NCI-H1417 (cell line): ENCODE measurements at regions not wholly inside any gene's neighbourhood (a gene's known extent, or its start where the extent isn't known, plus 50 kb on each side); places are given as distances from the start of the nearest gene placed in this dataset.
"Not testable (repeated sequence)": the region's sequence is repeated elsewhere in the genome, so short reads cannot be mapped to it uniquely, and the experiment has no call there.

Source experiments
- DNase-seq, 3 experiments: peaks; one replicate each; lab custom pipeline; 2025; lab: John Stamatoyannopoulos, UW

DNA sequence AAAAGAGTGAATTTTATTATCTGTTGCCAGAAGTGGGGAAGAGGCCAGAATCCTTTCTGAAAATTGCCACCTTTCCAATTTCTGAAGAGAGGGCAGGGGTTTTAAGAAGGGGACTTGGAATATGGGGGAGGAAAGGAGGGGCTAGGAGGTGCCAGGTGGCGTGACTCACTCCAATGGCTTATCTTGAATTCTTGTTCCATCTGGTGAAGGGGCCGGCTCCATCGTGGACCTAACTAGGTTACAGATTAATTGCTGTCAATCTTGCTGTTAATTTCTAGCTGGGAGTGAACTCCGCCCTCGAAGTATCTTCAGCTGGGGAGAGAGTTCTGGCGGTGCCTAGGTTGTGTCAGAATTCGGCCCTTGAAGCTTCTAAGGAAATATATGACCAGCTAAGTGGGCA lies 138.7 kb downstream of the YTHDC2 start:
- DNase-seq, result no peak

DNA sequence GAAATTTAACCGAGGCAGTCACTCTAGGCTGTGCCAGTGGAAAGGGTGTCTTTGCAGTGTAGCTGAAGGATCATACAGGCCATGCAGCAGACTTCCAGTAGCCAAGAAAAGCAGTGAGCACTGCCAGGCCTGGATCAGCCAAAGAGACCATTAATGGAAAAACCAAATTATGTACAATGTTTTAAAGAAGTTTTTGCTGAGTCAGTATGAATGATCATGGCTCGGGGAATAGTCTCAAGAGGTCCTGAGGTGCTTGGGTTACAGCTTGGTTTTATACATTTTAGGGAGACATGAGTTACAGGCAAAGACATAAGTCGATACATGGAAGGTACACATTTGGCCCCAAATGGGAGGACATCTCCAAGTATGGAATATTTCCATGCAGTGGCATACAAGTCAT lies 141.3 kb downstream of the YTHDC2 start:
- DNase-seq, result no peak

DNA sequence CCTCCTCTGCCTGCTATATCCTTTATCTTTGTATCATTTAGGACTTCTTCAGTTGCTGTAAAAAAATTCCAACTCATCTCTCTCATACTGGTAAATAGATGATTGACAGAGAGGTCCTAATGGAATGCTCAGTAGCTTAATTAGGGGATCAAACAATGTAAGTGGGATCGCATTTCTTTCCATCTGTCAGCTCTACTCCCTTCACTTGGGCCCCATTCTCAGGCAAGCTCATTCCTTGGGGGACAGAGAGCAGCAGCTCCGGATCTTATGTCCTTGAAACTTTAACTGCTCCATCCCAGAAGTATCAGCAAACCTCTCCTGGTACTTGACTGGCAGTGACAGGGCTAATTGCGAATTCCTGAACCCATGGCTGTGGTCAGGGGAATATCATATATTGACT lies 146.7 kb downstream of the YTHDC2 start:
- DNase-seq, result no peak

DNA sequence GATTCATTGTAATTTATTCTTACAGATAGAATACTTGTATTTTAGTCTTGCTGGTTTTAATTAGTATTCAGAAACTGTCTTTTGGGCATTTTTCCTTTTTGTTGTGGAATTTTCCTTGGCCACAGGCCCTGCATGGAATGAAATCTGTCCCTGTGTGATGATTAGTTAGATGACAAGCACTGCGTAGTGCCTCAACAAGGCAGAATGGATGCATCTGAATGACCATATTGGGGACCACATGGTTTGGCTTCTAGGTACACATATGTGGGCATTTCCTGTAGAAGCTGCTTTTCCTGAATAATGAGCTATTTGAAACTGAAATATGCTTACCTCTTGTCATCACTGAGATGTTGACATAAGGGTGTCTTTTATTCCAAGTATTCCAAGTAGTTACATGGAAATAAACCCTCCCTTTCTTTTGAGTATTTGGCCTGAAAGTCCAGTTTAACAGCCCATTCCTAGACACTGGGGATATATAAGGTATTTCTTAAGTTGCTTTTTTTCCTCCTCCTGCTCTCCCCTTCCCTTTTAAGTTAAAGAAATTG lies 147.3 kb downstream of the YTHDC2 start:
- DNase-seq, result no peak

- peak in 2 of 3 experiments; percentile 6 to 31 for DNase-seq
Measured at GRCh38 chr5:113663879-113664541, 150.5 kb downstream of the YTHDC2 start.

DNA sequence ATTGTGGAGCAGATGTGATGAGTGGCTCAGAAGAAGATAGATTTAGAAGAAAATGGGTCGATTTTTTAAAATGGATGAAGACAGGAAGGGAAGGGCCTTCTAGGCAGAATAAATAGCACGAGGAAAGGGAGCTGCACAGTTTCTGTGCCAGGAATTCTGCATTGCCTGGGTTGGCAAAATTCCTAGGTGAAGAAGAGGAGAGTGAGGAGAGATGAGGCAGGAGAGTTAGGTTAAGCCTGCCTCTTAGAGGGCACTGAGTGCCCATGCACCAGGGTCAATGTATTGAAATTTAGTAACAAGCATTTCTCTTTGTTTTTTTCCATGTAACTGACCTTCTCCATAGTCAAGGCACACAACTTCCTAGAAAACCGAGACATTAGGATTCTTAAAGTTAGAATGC lies 159.5 kb downstream of the YTHDC2 start:
- DNase-seq, result no peak

DNA sequence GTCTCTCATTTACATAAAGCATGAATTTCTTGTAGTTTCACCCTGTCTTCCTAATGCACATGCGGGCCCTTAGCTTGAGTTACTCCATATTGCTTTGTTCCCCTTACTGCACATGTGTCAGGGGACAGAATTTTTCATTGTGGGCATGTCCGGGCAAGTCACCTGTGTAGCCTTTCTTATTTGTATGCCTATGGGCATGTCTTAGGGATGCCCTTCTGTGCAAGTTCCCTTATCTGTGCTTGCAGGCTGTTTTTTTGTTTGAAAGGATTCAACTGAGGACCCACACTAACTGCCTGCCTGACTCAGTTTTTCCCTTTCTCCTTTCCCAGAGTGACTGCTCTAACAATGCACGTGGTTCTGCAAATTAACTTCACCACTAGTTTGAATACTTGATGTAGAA lies 161.7 kb downstream of the YTHDC2 start:
- no peak for DNase-seq

DNA sequence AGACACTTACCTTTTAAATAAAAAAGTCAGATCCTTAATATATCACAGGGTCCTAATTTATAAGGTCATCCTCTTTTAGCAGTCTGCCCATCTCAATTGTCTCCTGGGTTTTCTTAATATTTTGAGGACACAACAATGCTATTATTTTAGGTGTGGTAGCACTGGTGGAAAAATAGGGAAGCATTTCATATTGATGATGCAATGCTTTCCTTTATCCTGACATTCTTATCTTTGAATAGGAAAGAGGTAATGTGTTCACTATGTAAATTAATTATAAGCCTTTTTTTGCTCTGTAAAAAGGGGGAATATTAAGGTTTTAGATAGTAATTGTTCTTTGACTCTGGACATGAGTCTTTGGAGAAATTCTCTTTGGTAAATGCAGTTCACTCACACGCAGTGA lies 164.7 kb downstream of the YTHDC2 start:
- DNase-seq, result no peak

GRCh38 chr5:113678924-113679575 lies 165.6 kb downstream of the YTHDC2 start:
- DNase-seq, result peak; percentile 11 to 60 (median 32)

DNA sequence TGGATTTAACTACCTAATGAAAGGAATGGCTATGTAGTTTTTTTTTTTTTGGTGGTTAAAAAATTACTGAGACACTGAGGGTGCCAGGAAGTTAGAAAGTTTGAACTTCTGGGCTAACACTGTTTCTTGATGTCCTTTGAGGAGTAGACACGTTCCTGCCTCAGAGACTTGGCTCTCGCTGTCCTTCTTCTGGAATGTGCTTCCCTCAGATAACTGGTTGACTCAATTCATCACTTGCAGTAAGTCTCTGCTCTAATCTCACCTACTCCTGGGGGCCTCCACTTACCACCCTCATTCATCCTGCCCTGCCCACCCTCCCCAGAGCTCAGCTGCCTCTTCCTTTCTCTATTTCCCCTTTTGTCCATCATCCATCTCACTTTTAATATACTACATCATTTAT lies 167.0 kb downstream of the YTHDC2 start:
- no peak for DNase-seq

DNA sequence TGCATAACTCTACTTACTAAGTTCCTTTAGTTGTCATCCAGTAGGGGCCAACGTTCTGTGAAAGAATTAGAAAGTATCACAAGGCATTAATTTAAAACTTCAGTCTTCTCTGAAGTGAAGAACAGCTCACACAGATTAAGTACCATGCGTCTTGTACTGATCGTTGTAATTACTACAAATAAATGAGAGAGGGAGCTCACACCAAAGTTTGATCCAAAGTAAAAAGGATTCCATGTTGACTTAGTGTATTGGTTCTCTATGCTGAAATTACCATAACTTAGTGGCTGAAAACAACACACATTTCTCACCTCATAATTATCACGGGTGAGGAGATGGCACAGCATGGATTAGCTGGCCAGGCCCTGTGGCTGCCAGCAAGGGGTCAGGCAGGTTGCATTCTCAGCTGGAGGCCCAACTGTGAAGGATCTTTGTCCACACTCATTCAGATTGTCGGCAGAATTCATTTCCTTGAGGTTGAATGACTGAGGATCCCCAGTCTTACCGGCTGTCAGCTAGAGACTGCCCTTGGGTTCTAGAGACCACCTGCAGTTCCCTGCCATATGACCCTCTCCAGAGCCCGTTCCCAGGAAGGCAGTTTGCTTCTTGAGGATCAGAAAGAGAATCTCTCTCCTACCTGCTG lies 169.1 kb downstream of the YTHDC2 start:
- peak in 1 of 3 experiments; percentile 4 for DNase-seq

DNA sequence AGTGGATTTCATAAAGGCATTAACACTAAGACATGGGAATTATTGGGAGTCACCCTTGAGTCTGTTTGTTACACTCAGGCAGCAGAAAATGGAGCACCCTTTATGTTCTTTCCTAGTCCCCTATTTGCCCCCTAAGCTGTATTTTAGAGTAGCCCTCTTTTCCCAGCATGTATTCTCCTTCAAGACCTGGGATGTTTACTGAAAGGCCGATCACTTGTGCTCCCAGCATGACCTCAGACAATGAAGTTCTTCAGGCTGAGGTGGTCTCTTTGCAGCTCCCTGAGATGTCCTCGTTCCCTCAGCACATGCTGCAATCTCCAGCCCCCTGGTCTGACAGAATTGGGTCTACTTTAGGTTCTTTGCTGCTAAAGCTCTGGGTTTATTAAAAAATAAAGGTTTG lies 169.7 kb downstream of the YTHDC2 start:
- no peak for DNase-seq

GRCh38 chr5:113686599-113686998 lies 173.1 kb downstream of the YTHDC2 start:
- no peak for DNase-seq

- no peak for DNase-seq
Measured at GRCh38 chr5:113689647-113690046, 176.2 kb downstream of the YTHDC2 start.

GRCh38 chr5:113692466-113692865 lies 179.0 kb downstream of the YTHDC2 start:
- DNase-seq, result no peak

GRCh38 chr5:113692891-113693457 lies 179.5 kb downstream of the YTHDC2 start:
- peak in 2 of 3 experiments; percentile 2 to 10 for DNase-seq

GRCh38 chr5:113693701-113694100 lies 180.2 kb downstream of the YTHDC2 start:
- DNase-seq, result no peak

DNA sequence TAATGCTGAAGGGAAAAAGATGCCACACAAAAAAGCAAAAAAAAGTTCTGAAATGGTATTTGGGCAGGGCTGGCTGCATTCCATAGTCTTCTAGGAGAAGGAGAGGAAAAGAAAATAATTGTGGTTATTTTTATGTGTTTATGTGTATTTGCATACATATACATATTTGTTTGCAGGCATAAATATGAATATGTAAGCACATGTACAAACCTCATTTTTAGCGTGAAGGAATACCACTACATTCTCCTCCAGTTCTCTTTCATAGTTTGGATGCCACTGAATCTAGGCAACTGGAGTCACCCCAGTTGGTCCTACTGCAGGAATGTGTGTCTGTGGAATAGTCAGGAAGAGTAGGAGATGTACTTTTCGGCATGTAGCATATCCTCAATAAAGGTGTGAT lies 181.1 kb downstream of the YTHDC2 start:
- no peak for DNase-seq

DNA sequence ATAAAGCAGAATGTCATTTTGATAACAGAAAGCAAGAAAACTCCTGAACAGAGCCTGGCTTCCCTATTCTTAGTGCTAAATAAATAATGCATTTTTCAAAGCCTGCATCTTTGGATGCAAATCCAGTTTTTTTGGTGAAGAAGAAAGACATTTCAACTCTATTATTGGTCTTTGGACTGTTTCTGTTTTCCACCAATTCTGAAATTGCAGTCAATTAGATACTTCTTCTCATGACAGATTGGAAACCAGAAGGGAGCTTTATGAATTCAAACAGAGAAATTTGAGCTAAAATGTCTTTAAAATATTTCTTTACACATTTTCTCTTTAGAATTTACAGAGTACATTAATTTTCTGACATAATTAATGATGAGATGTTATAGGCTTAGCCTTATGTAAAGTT lies 189.8 kb downstream of the YTHDC2 start:
- DNase-seq, result no peak

DNA sequence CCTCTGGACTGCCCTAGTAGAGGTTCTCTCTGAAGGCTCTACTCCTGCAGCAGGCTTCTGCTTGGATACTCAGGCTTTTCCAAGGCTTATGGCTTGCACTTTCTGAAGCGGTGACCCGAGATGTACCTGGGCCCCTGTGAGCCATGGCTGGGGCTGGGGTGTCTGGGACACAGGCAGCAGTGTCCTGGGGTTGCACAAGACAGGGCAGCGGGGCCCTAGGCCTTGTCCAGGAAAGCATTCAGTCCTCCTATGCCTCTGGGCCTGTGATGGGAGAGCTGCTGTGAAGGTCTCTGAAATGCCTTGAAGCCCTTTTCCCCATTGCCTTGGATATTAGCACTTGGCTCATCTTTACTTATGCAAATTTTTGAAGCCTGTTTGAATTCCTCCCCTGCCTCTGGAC lies 192.2 kb downstream of the YTHDC2 start:
- DNase-seq, result no peak

GRCh38 chr5:113713051-113713450 lies 199.6 kb downstream of the YTHDC2 start:
- no peak for DNase-seq

DNA sequence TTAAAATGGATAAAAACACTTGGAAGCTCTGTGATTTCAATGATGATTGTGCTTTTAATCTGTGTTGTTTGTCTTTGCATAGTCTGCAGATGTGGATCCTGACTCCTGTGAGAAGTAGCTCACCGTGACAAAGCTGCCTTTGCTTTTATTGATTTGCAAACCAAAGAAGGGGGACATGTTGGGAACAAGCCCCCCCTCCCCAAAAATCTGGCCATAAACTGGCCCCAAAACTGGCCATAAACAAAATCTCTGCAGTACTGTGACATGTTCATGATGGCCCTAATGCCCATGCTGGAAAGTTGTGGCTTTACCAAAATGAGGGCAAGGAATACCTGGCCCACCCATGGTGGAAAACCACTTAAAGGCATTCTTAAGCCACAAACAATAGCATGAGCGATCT lies 202.4 kb downstream of the YTHDC2 start:
- DNase-seq, result not testable (repeated sequence)

DNA sequence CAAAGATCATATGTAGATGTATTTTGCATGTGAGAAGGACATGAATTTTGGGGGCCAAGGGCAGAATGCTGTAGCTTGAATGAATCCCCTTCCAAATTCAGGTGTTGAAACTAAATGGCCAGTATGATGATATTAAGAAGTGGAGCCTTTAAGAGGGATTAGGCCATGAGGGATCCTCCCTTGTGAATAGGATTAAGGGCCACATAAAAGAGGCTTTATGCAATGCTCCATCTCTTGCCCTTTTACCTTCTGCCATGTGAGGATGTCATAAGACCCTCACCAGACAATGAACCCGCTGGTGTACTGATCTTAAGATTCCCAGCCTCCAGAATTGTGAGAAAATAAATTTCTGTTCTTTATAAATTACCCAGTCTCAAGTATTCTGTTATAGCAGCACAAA lies 206.1 kb downstream of the YTHDC2 start:
- DNase-seq, result no peak
